Osteocyte (in vitro differentiated cells): ENCODE measurements at regions not wholly inside any gene's neighbourhood (a gene's known extent, or its start where the extent isn't known, plus 50 kb on each side); places are given as distances from the start of the nearest gene placed in this dataset.
"Not testable (repeated sequence)": the region's sequence is repeated elsewhere in the genome, so short reads cannot be mapped to it uniquely, and the experiment has no call there.

ENCODE experiments used
- DNase-seq: peaks from one replicate; pipeline ENCODE4 v3.0.0; 2021; ENCODE audit warnings: mixed read lengths; ENCODE audit not compliant: unreplicated experiment; ENCODE audit errors: extremely low spot score
- H3K27ac Mint-ChIP-seq: one replicate; pipeline ENCODE4 v1.8.0; 2021; ENCODE audit warnings: mild to moderate bottlenecking, mixed read lengths; ENCODE audit not compliant: unreplicated experiment
- H3K27me3 Mint-ChIP-seq: one replicate; pipeline ENCODE4 v1.8.0; 2021; ENCODE audit warnings: mixed read lengths; ENCODE audit not compliant: unreplicated experiment
- H3K36me3 Mint-ChIP-seq: one replicate; pipeline ENCODE4 v1.8.0; 2021; ENCODE audit warnings: mixed read lengths; ENCODE audit not compliant: unreplicated experiment
- H3K4me1 Mint-ChIP-seq: one replicate; pipeline ENCODE4 v1.8.0; 2021; ENCODE audit warnings: mixed read lengths; ENCODE audit not compliant: unreplicated experiment
- H3K4me3 Mint-ChIP-seq: one replicate; pipeline ENCODE4 v1.8.0; 2021; ENCODE audit warnings: mild to moderate bottlenecking, moderate library complexity, mixed read lengths; ENCODE audit not compliant: unreplicated experiment
- H3K9me3 Mint-ChIP-seq: one replicate; pipeline ENCODE4 v1.8.0; 2021; ENCODE audit warnings: mixed read lengths; ENCODE audit not compliant: unreplicated experiment
- CTCF ChIP-seq: fragments of 200-600 bp; sonication (generic); IDR thresholded peaks from 2 replicates; pipeline ENCODE4 v1.5.0; 2021; ENCODE audit warnings: antibody characterized with exemption, mild to moderate bottlenecking, moderate library complexity

DNA sequence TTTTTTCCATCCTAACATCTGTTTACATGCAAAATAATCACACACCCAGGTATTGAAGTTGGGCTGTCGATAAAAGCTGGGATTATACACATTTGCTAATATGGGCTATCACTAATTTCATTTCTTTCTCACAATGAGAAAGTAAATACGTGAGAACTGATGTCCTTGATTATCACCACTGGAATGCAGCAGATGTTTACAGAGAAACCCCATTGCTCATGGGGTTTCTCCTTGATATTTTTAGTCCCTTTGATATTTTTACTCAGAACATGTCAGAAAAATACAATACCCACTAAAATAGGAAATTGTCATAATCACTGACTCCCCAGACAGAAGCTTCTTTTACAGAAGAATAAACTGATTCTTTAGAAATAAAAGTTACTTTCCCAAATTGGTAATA, 535.1 kb upstream of the CCDC54 start:
- Mint-ChIP-seq H3K9me3 (no peaks in the 10 kb centered on the region), H3K27ac (peak overlapping the region; percentile 82), H3K27me3 (no peaks in the 10 kb centered on the region), H3K36me3 (peaks cover 2% of the 10 kb centered on the region), H3K4me1 (peaks cover 54% of the 10 kb centered on the region), H3K4me3 (no peak overlapping the region)
- DNase-seq = no peak
- no peak for TF ChIP-seq CTCF

DNA sequence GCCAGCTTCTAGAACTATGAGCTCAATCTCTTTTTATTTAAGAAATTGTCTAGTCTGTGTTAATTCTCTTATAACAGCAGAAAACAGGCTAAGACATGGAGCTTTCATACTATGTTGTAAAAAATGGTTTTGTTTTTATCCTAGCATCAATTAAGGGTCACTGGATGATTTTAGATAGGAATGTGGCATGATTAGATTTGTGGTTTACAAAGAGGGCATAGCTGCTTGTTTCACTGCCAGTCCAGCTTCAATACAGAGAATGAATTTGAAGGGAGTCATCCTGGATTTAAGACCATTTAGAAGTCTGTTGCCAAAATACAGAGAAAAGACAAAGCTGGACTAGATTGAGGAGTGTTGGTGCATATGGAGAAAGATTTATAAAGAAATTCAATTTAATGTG, 532.6 kb upstream of the CCDC54 start:
- Mint-ChIP-seq H3K27ac (no peak overlapping the region), H3K9me3 (no peaks in the 10 kb centered on the region), H3K27me3 (no peaks in the 10 kb centered on the region), H3K4me3 (no peak overlapping the region), H3K36me3 (peaks cover 2% of the 10 kb centered on the region), H3K4me1 (peaks cover 46% of the 10 kb centered on the region)
- TF ChIP-seq CTCF = no peak
- no peak for DNase-seq

- H3K36me3 Mint-ChIP-seq = peaks cover 2% of the 10 kb centered on the region
These were observed 529.1 kb upstream of the CCDC54 start for GRCh38 chr3:106848099-106848498.

DNA sequence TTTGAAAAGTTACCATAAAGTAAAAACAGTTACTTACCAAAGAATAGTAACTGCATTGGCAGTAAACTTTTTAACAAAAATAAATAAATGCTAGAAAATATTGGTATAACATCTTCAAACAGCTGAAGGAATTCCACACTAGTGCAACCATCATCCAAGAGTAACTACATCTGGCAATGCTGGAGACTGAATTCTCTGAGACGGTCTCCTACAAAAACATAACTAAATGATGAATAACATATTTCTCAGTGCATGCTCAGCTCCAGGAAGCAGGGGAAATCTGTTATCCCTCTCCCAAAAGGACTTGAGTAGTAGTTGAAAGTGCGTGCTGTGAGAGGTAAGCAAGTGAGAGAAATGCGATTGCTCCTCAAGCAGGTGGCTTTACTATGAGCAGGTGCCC, 526.8 kb upstream of the CCDC54 start:
- H3K9me3 Mint-ChIP-seq = peaks cover 12% of the 10 kb centered on the region
- H3K4me3 Mint-ChIP-seq = no peak overlapping the region
- H3K4me1 Mint-ChIP-seq = peaks cover 23% of the 10 kb centered on the region
- TF ChIP-seq CTCF = no peak
- peak overlapping the region; percentile 66 for H3K27ac Mint-ChIP-seq
- peaks cover 4% of the 10 kb centered on the region for H3K36me3 Mint-ChIP-seq
- DNase-seq = no peak
- H3K27me3 Mint-ChIP-seq = no peaks in the 10 kb centered on the region

More at GRCh38 chr3:106848099-106848498, 529.1 kb upstream of the CCDC54 start:
- Mint-ChIP-seq H3K4me3 (no peak overlapping the region), H3K9me3 (no peaks in the 10 kb centered on the region), H3K27me3 (no peaks in the 10 kb centered on the region), H3K27ac (no peak overlapping the region), H3K4me1 (peaks cover 31% of the 10 kb centered on the region)
- DNase-seq = no peak
- no peak for TF ChIP-seq CTCF

- H3K27ac Mint-ChIP-seq, H3K27me3 Mint-ChIP-seq, H3K4me3 Mint-ChIP-seq, DNase-seq: not testable (repeated sequence)
- Mint-ChIP-seq H3K36me3 (peaks cover 13% of the 10 kb centered on the region), H3K4me1 (peaks cover 39% of the 10 kb centered on the region), H3K9me3 (peaks cover 32% of the 10 kb centered on the region)
These were observed 518.9 kb upstream of the CCDC54 start for GRCh38 chr3:106858321-106858720.

GRCh38 chr3:106860182-106860581, 517.1 kb upstream of the CCDC54 start:
- H3K4me1 Mint-ChIP-seq = peaks cover 39% of the 10 kb centered on the region
- H3K36me3 Mint-ChIP-seq = peaks cover 9% of the 10 kb centered on the region
- peak overlapping the region; percentile 53 for H3K27ac Mint-ChIP-seq
- H3K4me3 Mint-ChIP-seq = no peak overlapping the region
- H3K27me3 Mint-ChIP-seq = no peaks in the 10 kb centered on the region
- H3K9me3 Mint-ChIP-seq = peaks cover 23% of the 10 kb centered on the region
- no peak for TF ChIP-seq CTCF
- no peak for DNase-seq
